Panc1 (cell line): ENCODE measurements at regions not wholly inside any gene's neighbourhood (a gene's known extent, or its start where the extent isn't known, plus 50 kb on each side); places are given as distances from the start of the nearest gene placed in this dataset.

ENCODE experiments used
- POLR2AphosphoS5 ChIP-seq: IDR thresholded peaks from 2 replicates; pipeline ENCODE4 v1.6.1; 2012; ENCODE audit warnings: mild to moderate bottlenecking, low read depth, low read length, moderate library complexity
- TF ChIP-seq, protein P1 (sequence below): fragments of 450-650 bp; IDR thresholded peaks from 2 replicates; pipeline ENCODE4 v1.5.1; 2017; ENCODE audit warnings: mild to moderate bottlenecking

DNA sequence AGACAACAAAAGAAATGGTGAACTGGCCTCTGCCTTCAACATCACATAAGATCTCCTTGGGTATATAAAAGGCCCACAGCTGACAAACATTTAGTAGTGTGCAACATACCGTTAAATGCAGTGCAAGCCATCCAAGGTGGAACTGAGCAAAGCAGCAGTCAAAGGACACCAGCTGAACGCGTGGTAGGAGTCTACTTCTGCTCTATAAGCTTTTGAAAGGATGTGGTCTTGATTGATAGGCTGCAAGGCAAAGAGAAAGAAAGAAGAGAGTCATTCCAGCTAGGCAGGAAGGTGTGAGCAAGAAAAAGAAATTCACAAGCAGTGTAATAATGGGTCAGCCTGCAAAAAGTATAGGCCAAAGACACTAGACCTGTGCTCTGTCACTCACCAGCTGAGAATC, 356.3 kb downstream of the SATB2 start:
- TF ChIP-seq, protein P1, sequence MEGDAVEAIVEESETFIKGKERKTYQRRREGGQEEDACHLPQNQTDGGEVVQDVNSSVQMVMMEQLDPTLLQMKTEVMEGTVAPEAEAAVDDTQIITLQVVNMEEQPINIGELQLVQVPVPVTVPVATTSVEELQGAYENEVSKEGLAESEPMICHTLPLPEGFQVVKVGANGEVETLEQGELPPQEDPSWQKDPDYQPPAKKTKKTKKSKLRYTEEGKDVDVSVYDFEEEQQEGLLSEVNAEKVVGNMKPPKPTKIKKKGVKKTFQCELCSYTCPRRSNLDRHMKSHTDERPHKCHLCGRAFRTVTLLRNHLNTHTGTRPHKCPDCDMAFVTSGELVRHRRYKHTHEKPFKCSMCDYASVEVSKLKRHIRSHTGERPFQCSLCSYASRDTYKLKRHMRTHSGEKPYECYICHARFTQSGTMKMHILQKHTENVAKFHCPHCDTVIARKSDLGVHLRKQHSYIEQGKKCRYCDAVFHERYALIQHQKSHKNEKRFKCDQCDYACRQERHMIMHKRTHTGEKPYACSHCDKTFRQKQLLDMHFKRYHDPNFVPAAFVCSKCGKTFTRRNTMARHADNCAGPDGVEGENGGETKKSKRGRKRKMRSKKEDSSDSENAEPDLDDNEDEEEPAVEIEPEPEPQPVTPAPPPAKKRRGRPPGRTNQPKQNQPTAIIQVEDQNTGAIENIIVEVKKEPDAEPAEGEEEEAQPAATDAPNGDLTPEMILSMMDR, result no peak
- no peak for TF ChIP-seq POLR2AphosphoS5
